COLO829 (cell line): ENCODE measurements at regions not wholly inside any gene's neighbourhood (a gene's known extent, or its start where the extent isn't known, plus 50 kb on each side); places are given as distances from the start of the nearest gene placed in this dataset.
"Not testable (repeated sequence)": the region's sequence is repeated elsewhere in the genome, so short reads cannot be mapped to it uniquely, and the experiment has no call there.

Experiments
- DNase-seq: peaks from one replicate; pipeline ENCODE4 v3.0.0; 2012; ENCODE audit warnings: low spot score

DNA sequence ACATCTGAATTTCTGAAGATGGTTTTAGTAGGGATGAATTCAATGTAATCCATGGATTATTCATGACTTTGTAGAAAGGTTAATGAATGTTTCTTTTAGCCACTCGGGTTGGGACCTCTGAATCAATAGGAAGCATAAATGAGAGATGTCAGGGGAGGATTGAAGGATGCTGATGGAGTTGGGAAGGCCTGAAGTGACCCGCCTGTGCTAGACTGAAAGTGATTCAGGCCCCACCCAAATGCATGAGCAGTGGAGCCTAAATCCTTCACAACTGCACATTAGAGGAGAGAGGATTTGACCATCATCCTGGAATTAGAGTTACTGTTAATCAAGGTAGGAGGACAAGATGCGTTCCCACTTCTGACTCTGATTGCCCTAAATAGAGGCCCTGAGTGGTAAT, 162.2 kb upstream of the PTPN20 start:
- DNase-seq = not testable (repeated sequence)

DNA sequence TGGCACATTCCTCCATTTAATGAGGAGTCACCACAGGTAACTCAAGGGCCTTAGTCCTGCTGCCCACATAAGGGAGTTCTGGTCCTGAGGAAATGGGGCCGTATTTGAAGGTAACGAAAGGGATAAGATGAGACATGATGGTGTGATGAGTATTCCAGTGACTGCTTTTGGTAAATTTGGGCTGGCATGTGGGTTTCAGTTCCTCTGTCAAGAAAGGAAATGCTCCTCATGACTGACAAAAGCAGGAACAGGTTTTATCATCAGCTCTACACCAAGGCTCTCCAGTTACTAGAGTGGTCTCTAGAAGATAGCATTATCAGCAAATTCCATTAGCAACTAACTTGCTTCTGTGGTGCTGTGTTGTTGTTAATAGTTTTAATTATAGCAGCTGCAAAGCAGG, 161.8 kb upstream of the PTPN20 start:
- DNase-seq = not testable (repeated sequence)

DNA sequence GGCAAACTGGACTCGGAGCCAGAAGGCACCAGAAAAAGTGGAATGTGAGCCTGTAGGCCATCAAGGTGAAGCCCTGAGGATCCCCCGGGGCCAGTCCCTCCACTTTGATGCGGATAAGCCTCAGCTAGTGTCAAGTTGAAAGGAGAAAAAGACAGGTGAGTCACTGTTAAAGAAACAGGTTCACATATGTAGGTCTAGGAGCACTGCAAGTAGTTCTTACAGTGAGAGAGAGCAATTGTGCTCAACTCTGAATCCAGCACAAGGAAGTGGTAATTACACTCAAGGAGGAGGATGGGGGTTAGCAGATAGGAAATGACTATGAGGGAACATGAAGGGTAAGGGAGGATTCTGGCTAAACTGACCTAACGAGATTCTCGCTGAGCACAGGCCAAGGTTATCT, 157.5 kb upstream of the PTPN20 start:
- not testable (repeated sequence) for DNase-seq

DNA sequence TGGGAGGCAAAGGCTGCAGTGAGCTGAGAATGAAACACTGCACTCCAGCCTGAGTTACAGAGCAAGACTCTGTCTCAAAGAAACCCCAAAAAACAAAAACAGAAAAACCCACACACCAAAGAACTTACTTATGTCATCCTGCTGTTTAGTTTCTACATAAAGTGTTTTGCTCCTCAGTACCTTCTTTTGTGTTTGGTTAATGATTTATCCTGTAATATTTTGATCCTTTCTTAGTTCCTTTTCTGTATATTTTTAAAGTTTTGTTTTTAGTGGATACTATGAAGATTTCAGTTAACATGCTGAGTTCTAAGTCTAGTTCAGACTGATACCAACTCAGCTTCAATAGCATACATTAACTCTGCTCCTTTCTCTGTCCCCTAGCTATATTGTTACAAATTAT, 149.8 kb upstream of the PTPN20 start:
- not testable (repeated sequence) for DNase-seq

DNA sequence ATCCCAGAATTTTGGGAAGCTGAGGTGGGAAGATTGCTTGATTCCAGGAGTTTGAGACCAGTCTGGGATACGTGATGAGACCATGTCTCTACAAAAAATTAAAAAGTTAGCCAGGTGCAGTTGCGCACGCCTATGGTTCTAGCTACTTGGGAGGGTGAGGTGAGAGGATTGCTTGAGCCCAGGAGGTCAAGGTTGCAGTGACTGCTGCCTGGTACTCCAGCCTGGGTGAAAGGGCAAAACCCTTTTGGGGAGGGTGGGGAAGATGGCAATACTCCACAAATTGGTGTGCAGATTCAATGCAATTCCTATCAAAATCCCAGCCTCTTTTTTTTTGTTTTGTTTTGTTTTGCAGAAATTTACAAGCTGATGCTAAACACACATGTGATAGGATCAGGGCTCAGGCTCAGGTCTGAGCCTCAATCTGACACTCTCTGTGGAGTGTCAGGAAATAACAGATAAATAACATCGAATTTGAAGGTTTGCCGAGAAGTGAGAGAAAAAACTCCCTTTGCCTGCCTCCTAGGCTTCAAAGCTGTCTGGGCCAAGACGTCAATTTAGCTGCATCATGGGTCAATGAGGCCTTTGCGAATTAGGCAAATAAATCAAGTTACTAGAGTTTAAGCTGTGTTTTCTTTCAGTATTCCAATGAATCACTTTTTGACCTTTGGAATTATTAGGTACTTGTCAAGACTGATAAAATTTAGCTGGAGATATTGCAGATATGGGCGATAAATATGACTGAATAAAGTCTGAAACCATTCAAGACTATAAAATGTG, 142.5 kb upstream of the PTPN20 start:
- DNase-seq = not testable (repeated sequence)

DNA sequence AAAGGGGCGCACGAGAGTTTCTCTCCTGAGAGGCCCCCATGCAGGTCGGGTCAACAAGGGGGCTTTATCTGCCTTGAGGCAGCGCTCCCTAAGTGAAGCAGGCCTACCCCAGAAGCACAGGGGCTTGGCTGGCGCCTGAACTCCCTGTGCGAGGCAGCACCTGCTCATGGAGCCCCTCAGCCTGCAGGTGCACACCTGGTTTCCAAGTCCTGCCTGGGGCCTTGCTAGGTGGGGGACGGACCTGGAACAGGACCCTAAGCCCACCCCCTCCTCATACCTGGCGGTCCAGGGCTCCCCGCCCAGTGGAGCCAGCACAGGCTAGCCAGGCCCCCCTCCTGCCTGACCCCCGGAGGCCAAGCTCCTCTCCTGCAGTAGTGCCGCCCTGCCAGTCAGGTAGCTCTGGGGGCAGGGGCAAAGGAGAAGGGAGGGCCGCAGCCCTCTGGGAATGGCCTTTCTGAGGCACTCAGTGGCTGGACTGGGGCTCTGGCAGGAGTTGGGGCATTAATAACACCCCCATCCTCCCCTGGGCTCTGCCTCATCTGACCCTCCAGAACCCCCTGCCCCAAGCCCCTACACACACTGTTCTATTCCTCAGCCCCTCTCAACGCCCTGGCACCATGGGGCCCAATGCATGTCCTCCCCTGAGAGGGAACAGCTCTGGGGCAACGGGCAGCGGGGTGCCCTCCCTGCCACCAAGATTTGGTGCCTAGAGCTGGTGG, 137.9 kb upstream of the PTPN20 start:
- DNase-seq = not testable (repeated sequence)

DNA sequence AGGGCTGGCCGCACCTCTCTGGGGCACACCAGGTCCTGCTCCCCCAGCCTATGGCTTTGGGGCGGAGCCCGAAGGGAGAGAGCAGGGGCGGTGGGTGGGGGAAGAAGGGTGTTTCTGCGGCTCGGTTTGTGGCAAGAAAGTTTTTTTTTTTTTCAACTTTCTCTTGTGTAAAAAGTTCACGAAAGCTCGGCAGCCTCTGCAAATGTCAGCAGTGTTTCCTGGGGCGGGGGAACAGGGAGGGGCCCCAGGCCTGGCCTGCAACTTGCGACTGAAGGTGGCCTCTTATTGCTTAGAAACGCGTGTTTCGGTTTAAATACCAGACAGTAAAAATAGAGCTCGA, 137.4 kb upstream of the PTPN20 start:
- not testable (repeated sequence) for DNase-seq

DNA sequence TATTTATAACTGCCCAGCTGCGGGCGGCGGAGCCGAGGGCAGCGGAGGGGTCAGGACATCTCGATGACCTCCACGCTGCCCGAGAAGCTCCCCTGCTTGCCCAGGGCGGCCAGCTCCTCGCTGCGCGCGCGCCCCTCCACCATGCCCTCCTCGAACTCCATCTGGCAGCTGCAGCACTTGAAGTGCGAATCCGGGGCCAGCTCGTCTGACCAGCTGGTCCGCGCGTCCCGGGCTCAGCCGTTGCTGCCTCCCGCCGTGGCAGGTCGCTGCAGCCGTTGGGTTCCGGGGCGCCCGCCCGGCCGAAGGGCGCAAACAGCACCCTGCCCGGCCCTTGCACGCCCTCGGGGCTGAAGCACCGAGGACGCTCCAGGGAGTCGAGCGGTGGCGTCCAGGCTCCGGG, 136.9 kb upstream of the PTPN20 start:
- DNase-seq = not testable (repeated sequence)

DNA sequence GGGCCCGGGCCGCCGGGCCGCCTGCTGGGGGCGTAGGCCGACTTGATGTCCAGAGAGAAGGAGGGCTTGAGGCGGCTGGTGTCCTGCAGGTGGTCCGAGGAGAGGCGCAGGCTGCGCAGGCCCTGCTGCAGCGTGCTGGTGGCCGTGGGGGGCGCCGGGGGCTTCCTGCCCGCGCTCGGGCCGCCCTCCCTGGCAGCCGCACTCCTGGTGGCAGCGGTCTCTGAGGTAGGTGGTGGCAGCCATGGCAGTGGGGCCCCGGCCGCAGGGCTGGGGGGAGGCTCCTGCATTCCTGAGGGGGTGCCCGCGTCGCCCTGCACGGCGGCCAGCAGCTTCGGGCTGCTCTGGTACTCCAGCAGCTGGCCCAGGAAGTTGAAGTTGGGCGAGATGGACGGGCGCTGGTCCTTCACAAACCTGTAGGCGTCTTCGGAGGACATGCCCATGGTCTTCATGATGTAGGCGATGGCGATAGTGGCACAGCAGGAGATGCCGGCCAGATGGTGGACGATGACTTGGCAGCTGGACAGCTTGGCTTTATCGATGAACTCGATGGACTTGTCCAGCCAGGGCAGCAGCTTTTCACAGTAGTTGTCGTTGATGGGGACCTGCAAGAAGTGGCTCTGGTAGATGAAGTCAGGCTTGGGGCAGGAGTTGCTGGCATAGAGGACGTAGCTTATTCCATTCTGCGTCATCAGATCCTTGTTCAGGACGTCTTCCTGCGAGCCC, 136.1 kb upstream of the PTPN20 start:
- DNase-seq = not testable (repeated sequence)

DNA sequence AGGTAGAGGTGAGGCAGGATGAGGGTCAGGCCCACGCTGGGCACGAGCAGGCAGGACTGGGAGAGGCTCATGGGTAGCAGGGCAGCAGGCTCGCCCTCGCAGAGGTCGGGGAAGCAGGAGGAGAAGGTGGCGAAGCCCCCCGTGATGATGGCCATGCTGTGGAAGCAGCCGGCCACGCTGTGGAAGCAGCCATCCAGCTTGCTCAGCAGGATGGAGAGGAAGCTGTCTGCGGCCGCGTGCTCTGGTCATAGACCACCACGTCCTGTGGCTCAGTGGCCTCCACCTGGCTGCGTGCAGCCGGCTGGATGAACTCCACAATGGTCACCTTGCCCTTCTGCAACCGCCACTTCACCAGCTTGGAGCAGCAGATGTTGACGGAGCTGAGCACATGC, 135.6 kb upstream of the PTPN20 start:
- DNase-seq = not testable (repeated sequence)

DNA sequence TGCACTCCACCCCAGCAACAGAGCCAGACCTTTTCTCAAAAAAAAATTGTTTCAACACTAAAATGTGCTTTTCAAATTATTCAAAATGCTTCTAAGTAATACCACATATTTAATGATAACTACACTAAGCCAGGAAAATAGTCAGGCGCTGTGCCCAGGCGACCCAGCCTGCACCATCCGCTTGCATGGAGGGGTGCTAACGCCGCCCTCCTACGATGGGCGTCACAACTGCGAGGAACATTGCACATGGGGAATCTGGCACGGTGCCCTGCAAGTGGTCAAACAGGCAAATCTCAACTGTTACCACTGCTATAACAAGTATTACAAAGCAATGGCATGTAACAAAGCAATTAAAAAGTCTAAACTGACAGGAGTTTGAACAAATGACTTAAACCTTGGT, 131.7 kb upstream of the PTPN20 start:
- not testable (repeated sequence) for DNase-seq

DNA sequence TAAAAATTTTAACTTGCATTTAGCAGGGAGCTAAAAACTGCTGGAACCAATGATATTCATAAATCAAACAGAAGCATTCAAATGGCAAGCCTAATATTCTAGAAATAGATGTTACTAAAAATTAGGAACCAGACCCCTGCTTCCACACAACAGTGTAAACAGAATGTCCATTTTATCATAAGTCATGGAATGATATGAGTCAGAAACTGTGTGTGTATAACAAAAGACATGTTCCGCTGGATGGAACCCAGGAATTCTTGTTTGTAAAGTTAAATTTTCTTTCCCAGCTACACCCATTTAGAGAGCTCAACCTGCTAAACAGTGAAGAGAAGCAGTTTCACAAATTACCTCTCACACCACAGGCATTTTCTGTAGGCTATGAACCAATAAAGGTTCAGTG, 131.1 kb upstream of the PTPN20 start:
- DNase-seq = not testable (repeated sequence)

DNA sequence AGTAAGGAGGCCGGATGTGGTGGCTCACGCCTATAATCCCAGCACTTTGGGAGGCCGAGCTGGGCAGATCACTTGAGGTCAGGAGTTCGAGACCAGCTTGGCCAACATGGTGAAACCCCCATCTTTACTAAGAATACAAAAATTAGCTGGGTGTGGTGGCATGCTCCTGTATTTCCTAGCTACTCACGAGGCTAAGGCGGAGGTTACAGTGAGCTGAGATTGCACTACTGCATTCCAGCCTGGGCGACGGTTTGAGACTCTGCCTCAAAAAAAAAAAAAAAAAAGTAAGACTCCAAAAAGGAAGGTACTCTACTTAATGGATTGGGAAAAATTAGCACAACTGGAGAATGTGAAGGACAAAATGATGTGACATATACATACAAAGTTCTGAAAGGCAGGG, 130.2 kb upstream of the PTPN20 start:
- DNase-seq = not testable (repeated sequence)

DNA sequence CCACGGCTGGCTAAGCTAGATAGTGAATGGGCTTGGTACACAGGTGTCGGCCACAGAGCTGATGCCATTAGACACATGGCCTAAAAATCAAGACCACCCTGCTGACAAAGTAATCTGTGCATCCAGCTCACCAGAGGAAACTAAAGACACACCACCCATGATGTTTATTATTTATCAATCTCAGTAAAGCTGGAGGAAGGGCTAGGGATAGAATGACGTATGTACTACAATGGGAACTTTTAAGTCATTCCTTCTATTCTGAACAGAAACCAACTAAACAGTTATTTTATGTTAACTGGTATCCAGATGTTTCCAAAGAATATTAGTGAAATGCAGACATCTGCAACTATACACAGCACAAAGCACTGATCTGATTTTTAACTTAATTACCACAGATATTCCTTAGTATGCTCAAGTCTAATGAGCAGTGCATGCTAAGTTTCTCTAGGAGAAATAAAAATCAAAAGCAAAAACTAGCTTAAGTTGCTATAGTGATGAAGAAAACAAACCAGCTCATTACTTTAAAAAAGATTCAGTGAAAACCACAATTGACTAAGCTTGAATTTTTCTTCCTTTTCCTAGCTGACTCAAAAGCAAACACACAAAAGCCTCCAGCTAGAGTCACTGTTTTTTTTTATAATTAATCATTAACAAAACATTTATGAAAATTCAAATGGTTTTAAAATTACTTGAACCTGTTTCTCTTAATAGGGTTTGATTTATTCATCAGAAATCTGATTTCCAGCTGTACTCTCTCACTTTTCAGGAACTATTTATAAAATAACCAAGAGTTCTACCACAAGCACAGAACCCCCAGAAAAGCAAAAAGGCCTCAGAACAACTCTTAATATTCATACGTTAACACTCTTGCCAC, 129.0 kb upstream of the PTPN20 start:
- DNase-seq = not testable (repeated sequence)

DNA sequence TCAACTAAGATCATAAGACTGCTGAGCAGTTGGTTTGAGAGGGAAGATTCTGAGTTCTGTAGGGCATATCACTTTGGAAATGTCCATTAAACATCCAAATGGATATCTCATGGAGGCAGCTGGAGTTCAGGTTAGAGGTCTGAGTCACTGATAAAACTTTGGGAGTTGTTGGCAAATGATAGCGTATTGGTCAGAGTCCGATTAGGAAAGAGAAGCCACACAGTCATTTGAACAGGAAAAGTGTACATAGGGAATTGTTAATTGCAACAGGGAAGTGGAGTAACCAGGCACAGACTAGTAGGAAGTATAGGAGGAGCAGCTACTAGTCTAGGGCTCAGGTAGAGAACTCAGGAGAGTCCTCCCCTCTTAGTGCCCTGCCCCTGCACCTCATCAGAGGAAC, 126.6 kb upstream of the PTPN20 start:
- not testable (repeated sequence) for DNase-seq

DNA sequence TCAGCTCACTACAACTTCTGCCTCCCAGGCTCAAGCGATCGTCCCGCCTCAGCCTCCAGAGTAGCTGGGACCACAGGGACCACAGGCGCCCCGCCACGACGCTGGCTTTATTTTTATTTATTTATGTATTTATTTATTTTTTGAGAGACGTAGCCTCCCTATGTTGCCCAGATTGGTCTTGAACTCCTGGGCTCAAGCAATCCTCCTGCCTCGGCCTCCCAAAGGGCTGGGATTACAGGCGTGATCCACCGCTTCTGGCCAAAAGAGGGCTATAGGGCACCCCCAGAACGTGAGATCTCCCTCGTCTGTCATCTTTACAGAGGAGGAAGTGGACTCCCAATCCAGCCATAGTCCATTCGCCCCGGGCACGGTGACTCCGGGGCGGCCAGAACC, 125.1 kb upstream of the PTPN20 start:
- DNase-seq = not testable (repeated sequence)

DNA sequence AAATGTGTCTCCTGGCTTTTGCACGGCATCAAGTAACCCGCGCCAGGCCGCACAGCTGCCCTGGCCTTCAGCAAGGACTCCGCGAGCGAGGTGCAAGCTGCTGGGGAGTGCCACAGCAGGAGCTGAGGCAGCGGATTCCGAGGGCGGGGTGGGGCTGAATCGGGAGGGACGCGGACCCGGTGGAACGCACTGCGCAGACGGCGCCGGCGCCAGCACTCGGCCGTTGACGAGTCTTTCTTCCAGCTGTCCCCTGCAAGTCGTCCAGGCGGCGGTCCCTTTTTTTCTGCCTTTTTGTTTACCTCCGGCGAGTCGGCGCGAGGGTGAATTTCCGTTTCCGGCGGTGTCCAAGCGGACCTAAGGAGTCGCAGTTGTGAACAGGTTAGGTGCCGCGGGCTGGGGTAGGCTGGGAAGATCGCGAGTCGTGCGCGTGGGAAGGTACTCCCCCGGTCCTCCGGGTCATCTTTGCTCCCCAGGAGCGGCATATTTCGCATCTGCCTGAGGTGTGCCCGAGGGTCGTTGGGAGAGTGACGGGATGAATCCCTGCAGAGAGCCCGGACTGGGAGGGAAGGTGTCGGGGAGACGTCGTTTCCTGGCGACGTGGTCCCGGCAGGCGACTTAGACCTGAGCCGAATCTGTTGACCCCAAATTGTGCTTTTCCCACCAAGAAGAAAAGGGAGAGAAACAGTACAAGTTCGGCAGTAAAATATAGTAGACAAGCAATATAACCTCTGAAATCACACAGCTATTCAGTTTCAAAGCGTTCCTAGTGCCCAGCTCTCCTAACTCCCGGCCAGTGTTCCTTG, 124.5 kb upstream of the PTPN20 start:
- peak; percentile 0 for DNase-seq

DNA sequence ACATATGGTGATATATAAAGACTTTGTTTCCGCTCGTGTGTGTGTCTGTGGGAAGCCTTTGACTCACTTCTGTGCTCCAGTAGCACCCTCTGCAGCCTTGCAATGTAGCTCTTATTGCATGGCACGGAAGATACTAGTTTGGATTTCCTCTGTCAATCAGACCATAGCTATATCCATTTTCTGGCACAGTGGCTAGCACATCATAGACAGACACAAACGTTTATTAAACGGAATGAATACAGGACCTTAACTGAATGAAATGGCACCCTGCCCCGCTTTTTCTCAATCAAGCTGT, 124.0 kb upstream of the PTPN20 start:
- no peak for DNase-seq

DNA sequence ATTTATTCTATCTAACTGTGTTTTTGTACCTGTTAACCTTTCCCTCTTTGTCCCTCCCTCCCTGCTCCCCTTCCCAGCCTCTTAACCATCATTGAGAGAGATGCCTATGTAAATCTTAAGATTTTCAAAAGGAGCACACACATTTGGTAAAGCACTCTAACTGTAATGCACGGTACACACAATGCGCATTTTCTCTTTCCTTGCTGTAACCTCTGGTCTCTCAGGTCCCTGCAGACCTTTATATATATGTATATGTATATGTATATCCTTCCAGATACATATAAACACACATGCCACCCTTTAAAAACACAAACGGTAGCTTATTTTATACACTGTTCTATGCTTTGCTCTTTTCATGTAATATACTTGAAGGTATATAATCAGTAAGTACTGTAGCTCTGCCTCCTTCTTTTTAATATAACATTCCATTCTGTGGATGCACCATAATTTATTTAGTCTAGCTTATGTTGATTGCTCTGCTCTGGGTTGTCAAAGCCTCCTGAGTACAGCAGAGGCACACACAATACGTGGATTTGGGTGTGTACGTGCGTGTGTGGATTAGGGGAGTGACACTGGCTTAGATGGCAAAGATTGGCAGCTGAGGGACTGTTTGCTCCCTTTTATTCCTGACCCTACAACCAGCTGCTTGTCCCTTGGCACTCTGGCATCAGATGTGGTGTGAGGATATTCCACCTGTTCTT, 118.4 kb upstream of the PTPN20 start:
- DNase-seq = not testable (repeated sequence)

DNA sequence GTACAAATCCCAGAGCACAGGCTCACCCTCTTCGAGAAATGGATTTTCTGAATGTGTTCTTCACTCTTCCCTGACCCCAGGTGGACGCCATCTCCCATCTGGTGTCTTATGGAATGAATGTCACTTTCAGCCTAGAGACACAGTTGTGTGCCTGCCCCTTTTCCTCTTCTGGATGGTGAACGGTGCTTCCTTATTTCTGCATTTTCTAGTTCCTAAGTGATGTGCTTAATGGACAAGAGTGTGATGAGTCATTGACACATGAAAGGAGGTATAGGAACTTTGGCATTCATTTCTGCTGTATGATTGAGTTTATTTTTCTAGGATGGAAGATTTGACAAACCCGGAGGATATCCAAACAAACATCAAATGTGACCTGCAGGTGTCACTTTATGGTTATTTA, 114.9 kb upstream of the PTPN20 start:
- DNase-seq = not testable (repeated sequence)

DNA sequence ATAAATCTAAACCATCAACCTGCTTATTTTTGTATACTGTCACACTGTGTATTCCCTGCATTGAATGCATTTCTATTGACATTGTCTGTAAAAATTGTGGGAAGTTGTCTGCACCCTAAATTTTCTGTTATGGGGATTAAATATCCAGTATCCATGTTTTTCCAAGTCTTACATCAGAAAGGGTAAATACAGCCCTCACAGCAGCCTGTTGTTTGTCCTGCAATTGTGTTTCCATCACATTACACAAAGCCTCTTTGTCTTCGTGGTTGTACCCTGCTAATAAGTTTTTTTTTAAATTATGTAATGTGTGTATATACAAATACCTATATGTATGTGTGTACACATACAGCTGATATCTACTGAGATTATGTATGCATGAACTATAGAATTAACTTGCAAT, 109.2 kb upstream of the PTPN20 start:
- not testable (repeated sequence) for DNase-seq
